CD14-positive monocyte (primary cell): ENCODE measurements at regions not wholly inside any gene's neighbourhood (a gene's known extent, or its start where the extent isn't known, plus 50 kb on each side); places are given as distances from the start of the nearest gene placed in this dataset.

Source experiments
- DNase-seq, 3 donors: peaks; one replicate each; pipeline ENCODE4 v3.0.0-alpha.2; 2011 to 2022
- H2AFZ ChIP-seq: 2 replicates; pipeline ENCODE4 v1.6.0; 2012; ENCODE audit warnings: mild to moderate bottlenecking, low read depth, low read length, inconsistent platforms; ENCODE audit not compliant: insufficient read depth, poor library complexity, severe bottlenecking
- H3K27ac ChIP-seq, 2 donors: 1 replicate in 1 of 2; 2 replicates in 1 of 2; pipeline ENCODE4 v1.5.1; 2012 to 2013; ENCODE audit warnings: low read length in 2 of 2, control low read depth in 1 of 2, inconsistent platforms in 1 of 2, low read depth in 1 of 2, mild to moderate bottlenecking in 1 of 2
- H3K27me3 ChIP-seq, 2 donors: one replicate each; pipeline versions ENCODE4 v1.6.0 to v1.6.1; 2011 to 2013; ENCODE audit warnings: low read length in 2 of 2; ENCODE audit not compliant: control insufficient read depth in 2 of 2, insufficient read depth in 2 of 2
- H3K36me3 ChIP-seq, 2 donors: replicated peaks in 1 of 2; 1 replicate in 1 of 2; 2 replicates in 1 of 2; pipeline versions ENCODE4 v1.5.1 to v1.6.1; 2012 to 2013; ENCODE audit warnings: low read length in 2 of 2, control low read depth in 1 of 2, inconsistent platforms in 1 of 2, mild to moderate bottlenecking in 1 of 2; ENCODE audit not compliant: insufficient read depth in 2 of 2, control insufficient read depth in 1 of 2
- H3K4me1 ChIP-seq, 2 donors: 1 replicate in 1 of 2; 2 replicates in 1 of 2; pipeline versions ENCODE4 v1.5.1 to v1.6.1; 2012 to 2013; ENCODE audit warnings: low read length in 2 of 2, control low read depth in 1 of 2, inconsistent platforms in 1 of 2, mild to moderate bottlenecking in 1 of 2, moderate library complexity in 1 of 2; ENCODE audit not compliant: insufficient read depth in 2 of 2, control insufficient read depth in 1 of 2
- H3K4me2 ChIP-seq: replicated peaks from 2 replicates; pipeline ENCODE3; 2012; ENCODE audit warnings: low read length, moderate library complexity, mild to moderate bottlenecking; ENCODE audit not compliant: poor library complexity, severe bottlenecking; ENCODE audit errors: extremely low read depth
- H3K4me3 ChIP-seq, 3 experiments: fragments of 200-600 bp in 1 of 3; sonication (generic) in 1 of 3; replicated peaks in 1 of 3; 1 replicate in 2 of 3; 2 replicates in 1 of 3; pipeline ENCODE4 v1.5.1; 2011 to 2013; ENCODE audit warnings: low read length in 3 of 3, mild to moderate bottlenecking in 3 of 3, control low read depth in 2 of 3, low read depth in 2 of 3, inconsistent platforms in 1 of 3, moderate library complexity in 1 of 3
- H3K79me2 ChIP-seq: 2 replicates; pipeline ENCODE4 v1.6.0; 2012; ENCODE audit warnings: mild to moderate bottlenecking, control low read depth, inconsistent platforms, low read length, moderate library complexity; ENCODE audit not compliant: insufficient read depth
- H3K9ac ChIP-seq: 2 replicates; pipeline ENCODE4 v1.6.0; 2017; ENCODE audit warnings: low read length, mild to moderate bottlenecking; ENCODE audit not compliant: insufficient read depth, poor library complexity, severe bottlenecking
- H3K9me3 ChIP-seq, 2 donors: replicated peaks in 1 of 2; 1 replicate in 1 of 2; 2 replicates in 1 of 2; pipeline versions ENCODE4 v1.5.1 to v1.6.1; 2012 to 2013; ENCODE audit warnings: low read length in 2 of 2, control low read depth in 1 of 2; ENCODE audit not compliant: control insufficient read depth in 1 of 2, insufficient read depth in 1 of 2
- H4K20me1 ChIP-seq: 2 replicates; pipeline ENCODE4 v1.6.0; 2012; ENCODE audit warnings: mild to moderate bottlenecking, low read length, control low read depth, moderate library complexity; ENCODE audit not compliant: insufficient read depth
- H3K27ac Mint-ChIP-seq, 7 donors: one replicate each; pipeline ENCODE4 v1.8.0; 2020; ENCODE audit warnings: mild to moderate bottlenecking in 7 of 7, mixed read lengths in 7 of 7, moderate library complexity in 6 of 7, inconsistent platforms in 2 of 7
- H3K27me3 Mint-ChIP-seq, 3 donors: one replicate each; pipeline ENCODE4 v1.8.0; 2021 to 2022; ENCODE audit warnings: low read depth in 3 of 3, mild to moderate bottlenecking in 3 of 3, mixed read lengths in 3 of 3, moderate library complexity in 3 of 3, inconsistent platforms in 1 of 3
- H3K36me3 Mint-ChIP-seq, 2 donors: one replicate each; pipeline ENCODE4 v1.8.0; 2020; ENCODE audit warnings: mixed read lengths in 2 of 2, inconsistent platforms in 1 of 2, mild to moderate bottlenecking in 1 of 2
- H3K4me1 Mint-ChIP-seq: one replicate; pipeline ENCODE4 v1.8.0; 2020; ENCODE audit warnings: mild to moderate bottlenecking, mixed read lengths
- H3K4me3 Mint-ChIP-seq, 2 donors: one replicate each; pipeline ENCODE4 v1.8.0; 2020; ENCODE audit warnings: mild to moderate bottlenecking in 2 of 2, mixed read lengths in 2 of 2, moderate library complexity in 1 of 2
- H3K9me3 Mint-ChIP-seq, 7 donors: one replicate each; pipeline ENCODE4 v1.8.0; 2020 to 2022; ENCODE audit warnings: mixed read lengths in 7 of 7, mild to moderate bottlenecking in 6 of 7, moderate library complexity in 6 of 7, inconsistent platforms in 2 of 7
- WGBS: methylation state at CpG from one replicate; pipeline ENCODE4 v1.1.5; 2013; ENCODE audit warnings: missing lambda C conversion rate; ENCODE audit not compliant: insufficient coverage; 5-methylcytosine and 5-hydroxymethylcytosine counted together
- intact Hi-C, 2 donors: fragments of 100-400 bp; cut with micrococcal nuclease; formaldehyde crosslinking; loops; one replicate each; pipeline versions ENCODE4 v1.15.0 to v1.15.1; 2023
- TF ChIP-seq, protein P1 (sequence below): fragments of 200-600 bp; IDR thresholded peaks from one replicate; pipeline ENCODE4 v1.8.0; 2022; ENCODE audit warnings: antibody characterized with exemption, mild to moderate bottlenecking

DNA sequence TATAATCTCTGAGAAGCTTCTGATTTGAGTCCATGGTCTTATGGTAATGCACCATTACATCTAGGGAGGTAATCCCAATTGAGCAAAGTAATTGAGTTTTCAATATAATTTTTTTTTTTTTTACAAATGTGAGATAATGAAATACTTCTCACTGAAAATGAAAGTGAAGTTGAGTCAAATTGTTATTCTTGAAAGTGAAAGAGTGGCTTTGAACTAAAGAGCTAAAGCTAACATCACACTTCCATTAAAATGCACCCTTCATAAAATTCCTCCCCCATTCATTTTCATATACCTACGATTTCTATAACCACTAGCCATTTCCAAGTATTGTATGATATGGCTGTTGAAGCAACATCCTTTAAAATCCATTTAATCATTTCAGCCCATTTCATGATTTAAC, 149.1 kb upstream of the IMPG1 start:
- Histone ChIP-seq H3K4me1 (no peaks in the 10 kb centered on the region), H3K4me3 (no peak overlapping the region), H4K20me1 (no peaks in the 10 kb centered on the region), H3K27me3 (no peaks in the 10 kb centered on the region), H2AFZ (no peak overlapping the region), H3K9me3 (peaks cover 8 to 10% of the 10 kb centered on the region in 2 donors), H3K27ac (no peak overlapping the region), H3K9ac (no peak overlapping the region), H3K79me2 (no peaks in the 10 kb centered on the region), H3K36me3 (no peaks in the 10 kb centered on the region), H3K4me2 (no peak overlapping the region)
- WGBS: no CpG with 5 or more reads among the region's 1 CpG
- Mint-ChIP-seq H3K4me3 (no peak overlapping the region), H3K36me3 (no peaks in the 10 kb centered on the region), H3K27ac (no peak overlapping the region), H3K4me1 (no peaks in the 10 kb centered on the region), H3K27me3 (peaks cover 0 to 2% (median 0%) of the 10 kb centered on the region in 3 donors), H3K9me3 (peaks cover 0 to 6% (median 2%) of the 10 kb centered on the region in 7 donors)
- intact Hi-C loops: no loop called here
- TF ChIP-seq, protein P1, sequence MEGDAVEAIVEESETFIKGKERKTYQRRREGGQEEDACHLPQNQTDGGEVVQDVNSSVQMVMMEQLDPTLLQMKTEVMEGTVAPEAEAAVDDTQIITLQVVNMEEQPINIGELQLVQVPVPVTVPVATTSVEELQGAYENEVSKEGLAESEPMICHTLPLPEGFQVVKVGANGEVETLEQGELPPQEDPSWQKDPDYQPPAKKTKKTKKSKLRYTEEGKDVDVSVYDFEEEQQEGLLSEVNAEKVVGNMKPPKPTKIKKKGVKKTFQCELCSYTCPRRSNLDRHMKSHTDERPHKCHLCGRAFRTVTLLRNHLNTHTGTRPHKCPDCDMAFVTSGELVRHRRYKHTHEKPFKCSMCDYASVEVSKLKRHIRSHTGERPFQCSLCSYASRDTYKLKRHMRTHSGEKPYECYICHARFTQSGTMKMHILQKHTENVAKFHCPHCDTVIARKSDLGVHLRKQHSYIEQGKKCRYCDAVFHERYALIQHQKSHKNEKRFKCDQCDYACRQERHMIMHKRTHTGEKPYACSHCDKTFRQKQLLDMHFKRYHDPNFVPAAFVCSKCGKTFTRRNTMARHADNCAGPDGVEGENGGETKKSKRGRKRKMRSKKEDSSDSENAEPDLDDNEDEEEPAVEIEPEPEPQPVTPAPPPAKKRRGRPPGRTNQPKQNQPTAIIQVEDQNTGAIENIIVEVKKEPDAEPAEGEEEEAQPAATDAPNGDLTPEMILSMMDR: no peak
- no peak for DNase-seq

DNA sequence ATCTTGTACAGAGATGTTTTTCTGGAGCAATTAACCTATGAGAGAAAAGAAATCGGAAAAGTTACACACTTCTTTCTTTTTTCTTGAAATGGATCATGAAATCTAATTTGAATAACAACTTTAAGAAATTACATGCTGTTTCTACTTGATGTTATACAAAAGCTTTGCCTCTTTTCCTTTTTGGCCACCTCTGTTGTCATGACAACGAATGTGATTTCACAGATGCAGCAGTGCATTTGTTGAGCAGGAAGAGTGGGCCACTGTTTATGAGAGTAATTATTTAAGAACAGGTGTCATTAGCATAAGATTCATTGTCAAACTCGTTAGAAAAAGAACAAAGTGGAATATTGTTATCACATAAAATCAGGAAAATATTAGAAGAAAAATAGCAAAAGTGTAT, 148.3 kb upstream of the IMPG1 start:
- H3K27ac ChIP-seq: no peak overlapping the region
- H3K4me2 ChIP-seq: no peak overlapping the region
- Mint-ChIP-seq H3K27me3 (peaks cover 0 to 2% (median 0%) of the 10 kb centered on the region in 3 donors), H3K4me1 (no peaks in the 10 kb centered on the region), H3K27ac (no peak overlapping the region), H3K9me3 (peaks cover 0 to 8% (median 2%) of the 10 kb centered on the region in 7 donors), H3K36me3 (no peaks in the 10 kb centered on the region), H3K4me3 (no peak overlapping the region)
- intact Hi-C loops: no loop called here
- DNase-seq: no peak
- no peaks in the 10 kb centered on the region for H4K20me1 ChIP-seq
- no peaks in the 10 kb centered on the region for H3K4me1 ChIP-seq
- peaks cover 8 to 10% of the 10 kb centered on the region in 2 donors for H3K9me3 ChIP-seq
- no peaks in the 10 kb centered on the region for H3K79me2 ChIP-seq
- no peak overlapping the region for H3K4me3 ChIP-seq
- WGBS: no CpG with 5 or more reads among the region's 3 CpGs
- no peak overlapping the region for H2AFZ ChIP-seq
- H3K9ac ChIP-seq: no peak overlapping the region
- no peaks in the 10 kb centered on the region for H3K36me3 ChIP-seq
- TF ChIP-seq, protein P1: no peak
- no peaks in the 10 kb centered on the region for H3K27me3 ChIP-seq
